Right forelimb (tissue), 1 donor: ENCODE measurements at regions not wholly inside any gene's neighbourhood (a gene's known extent, or its start where the extent isn't known, plus 50 kb on each side); places are given as distances from the start of the nearest gene placed in this dataset.

ENCODE experiments used
- DNase-seq: peaks from one replicate; pipeline ENCODE4 v3.0.0-alpha.2; 2018

DNA sequence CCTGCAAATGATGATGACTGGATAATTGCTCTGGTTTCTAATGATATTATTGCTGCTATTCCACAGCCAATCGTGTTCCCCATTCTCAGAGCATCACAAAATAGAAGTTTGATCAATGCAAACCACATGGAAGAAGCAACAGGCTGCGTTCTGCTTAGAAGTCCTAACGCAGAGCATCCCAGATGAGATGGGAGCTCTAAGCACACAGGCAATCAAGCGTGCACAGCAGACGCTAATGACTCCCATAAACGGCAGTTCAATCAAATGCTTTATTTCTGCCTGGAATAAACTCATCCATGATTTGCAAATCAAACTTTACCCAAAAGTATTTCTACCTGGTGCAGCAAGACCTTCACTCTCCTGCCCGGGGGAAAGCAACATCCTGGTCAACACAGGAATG lies 304.2 kb downstream of the FBXO15 start:
- no peak for DNase-seq

DNA sequence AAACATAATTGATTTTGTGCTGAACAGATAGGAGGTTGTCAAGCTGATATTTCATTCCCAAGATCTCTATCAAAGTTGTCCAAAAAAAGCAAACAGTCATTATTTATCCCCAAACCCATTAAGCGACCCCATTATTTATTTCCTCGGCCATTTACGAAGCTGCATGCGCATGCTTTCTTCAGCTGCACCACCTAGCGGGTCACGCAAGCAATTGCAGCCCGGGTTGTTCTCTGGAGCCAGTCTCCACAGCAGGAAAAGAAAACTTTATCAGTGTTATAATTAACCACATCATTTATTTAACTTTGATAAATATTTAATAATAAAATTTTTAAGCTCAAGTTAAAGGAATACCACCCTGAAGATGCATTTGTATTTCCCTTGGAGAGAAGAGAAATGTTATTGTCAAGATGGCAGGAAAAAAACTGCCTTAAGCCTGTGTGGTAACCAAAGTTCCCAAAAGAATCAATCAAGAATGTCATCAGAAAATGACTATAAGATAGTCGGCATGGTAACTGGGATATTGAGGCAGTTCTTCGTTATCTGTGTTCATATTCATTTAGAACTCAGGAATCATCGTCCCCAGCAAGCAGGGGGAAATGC lies 304.7 kb downstream of the FBXO15 start:
- no peak for DNase-seq

DNA sequence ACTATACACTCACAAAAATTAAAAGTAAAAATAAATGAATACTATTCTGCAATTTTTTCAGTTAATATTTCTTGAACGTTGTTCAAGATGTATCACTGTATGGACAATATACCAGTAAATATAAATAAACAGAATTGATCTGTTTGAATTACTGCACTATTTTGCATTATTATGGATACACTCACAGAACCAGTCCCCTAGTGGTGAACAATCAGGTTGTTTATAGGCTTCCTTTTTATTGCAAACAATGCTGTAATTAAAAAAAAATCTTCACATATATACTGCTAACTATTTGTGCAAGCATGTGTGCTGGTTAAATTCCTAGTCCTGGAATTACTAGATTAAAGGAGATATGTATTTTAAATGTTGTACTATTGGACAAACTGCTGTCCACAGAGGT lies 306.0 kb downstream of the FBXO15 start:
- DNase-seq: no peak

- no peak for DNase-seq
These were observed 307.2 kb downstream of the FBXO15 start for GRCh38 chr18:73840319-73840945.

- DNase-seq: no peak
These were observed 308.2 kb downstream of the FBXO15 start for GRCh38 chr18:73839441-73839840.

DNA sequence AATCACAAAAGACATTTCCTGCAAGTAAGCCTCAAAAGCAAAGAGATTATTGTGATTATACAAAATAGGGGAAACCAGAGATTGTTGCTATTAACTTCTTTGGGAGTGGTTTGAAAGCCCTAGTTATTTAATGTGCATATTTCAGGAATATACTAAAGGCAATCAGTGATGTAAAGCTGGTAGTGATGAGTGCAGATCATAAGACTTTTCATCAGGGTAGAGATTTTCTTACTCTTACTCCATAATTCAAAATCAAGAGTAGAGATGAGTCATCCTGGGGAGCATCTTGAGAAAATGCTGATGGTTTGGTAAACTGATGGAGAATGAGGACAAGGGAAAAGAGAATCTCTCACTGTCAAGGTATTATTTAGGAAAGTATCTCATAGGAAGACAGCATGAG lies 309.5 kb downstream of the FBXO15 start:
- DNase-seq: no peak

- no peak for DNase-seq
These were observed 311.8 kb downstream of the FBXO15 start for GRCh38 chr18:73835656-73836364.

DNA sequence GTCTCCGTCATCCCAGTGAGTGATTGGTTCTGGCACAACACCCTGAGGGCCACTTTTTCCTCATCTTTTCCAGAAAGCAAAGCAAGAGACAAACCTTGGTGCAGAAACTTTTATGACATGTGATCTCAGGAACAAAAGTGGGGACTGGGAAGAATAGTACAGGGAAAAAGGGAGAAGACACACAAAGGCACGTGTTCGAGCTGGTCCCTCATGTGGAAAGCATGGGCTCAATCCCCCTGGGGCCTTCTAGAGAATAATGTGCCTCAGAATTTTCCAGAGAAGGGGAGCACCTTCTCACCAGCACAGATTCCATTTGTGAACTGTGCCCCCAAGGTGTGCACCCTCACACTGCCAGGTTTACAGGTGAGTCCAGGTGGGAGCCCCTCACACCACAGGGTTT lies 312.6 kb downstream of the FBXO15 start:
- DNase-seq: no peak

GRCh38 chr18:73831688-73832087 lies 315.9 kb downstream of the FBXO15 start:
- no peak for DNase-seq

GRCh38 chr18:73829146-73829545 lies 318.5 kb downstream of the FBXO15 start:
- no peak for DNase-seq

DNA sequence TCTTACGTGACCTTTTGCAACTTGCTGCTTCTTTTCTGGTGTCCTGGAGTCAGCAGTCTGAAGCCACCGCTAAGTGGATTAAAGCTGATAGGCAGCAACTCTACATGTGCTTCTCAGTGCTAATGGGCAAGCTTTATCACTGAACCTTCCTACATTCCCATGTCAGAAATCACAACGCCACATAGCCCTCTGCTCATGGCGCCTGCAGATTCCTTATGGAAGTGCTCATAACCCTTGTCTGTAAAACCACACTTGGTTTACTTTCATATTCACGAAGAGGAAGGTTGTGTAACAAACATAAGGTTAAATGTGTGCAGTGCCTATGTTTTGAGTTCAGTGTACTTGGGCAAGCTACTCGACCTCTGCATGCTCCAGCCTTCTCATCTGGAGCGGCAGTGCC lies 319.8 kb downstream of the FBXO15 start:
- DNase-seq: no peak

DNA sequence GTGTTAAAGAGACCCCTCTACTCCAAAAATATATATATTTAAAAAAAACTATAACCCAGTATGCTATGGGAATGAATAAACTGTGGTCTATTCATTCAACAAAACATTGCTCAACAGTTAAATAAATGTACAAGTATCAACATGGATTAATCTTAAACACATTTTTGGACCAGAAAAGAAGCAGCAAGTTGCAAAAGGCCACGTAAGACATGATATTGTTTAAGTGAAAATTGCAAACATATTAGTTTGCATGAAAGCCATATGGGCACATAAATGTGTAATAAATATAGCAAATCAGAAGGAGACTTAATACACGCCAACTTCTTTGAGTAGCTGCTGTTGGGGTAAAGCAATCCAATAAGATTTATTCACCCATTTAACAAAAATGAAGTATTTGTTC lies 321.5 kb downstream of the FBXO15 start:
- no peak for DNase-seq

DNA sequence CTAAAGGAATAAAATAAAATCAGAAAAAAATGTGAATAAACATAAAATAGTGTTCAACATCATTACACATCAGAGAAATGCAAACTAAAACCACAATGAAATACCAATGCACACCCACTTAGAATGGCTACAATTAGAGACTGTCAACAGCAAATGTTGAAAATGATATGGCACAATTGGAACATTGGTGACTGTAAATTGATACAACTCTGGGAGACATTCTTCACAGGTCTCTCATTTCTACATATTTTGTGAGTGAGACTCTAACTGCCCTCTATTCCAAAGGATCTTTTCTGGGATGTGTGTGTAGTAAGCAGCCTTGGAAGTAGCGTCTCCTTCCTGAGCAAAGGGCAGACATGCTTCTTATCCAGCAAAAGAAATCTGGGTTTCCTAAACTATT lies 323.0 kb downstream of the FBXO15 start:
- DNase-seq: no peak

DNA sequence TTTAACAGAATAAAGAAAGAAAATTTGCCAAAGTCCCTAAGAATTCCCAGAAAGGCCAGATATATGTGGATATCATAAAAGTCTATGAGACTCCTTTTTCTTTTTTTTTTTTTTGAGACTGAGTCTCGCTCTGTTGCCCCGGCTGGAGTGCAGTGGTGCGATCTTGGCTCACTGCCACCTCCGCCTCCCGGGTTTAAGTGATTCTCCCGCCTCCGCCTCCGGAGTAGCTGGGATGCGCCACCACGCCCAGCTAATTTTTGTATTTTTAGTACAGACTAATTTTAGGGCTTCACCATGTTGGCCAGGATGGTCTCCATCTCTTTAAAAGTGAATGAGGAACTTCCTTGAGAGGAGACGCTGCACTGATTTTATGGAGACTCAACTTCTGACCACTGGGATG lies 335.2 kb downstream of the FBXO15 start:
- DNase-seq: no peak

GRCh38 chr18:73807551-73808192 lies 340.0 kb downstream of the FBXO15 start:
- no peak for DNase-seq

GRCh38 chr18:73805991-73806390 lies 341.6 kb downstream of the FBXO15 start:
- DNase-seq: no peak

DNA sequence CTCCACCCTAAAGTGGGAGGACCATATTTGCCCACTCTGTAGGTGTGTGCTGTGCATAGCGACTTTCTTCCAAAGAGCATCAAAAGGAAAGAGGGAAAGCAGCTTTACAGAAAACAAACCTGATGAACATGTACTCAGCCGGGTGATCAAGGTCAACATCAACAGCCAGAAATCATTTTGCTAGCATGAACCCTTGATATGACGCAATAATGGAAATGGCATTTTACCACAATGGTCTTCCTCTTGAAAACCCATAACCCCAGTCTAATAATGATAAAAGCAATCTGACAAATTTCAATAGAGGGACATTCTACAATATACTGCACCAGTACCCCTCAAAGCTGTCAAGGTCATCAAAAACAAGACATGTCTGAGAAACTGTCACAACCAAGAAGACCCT lies 350.2 kb downstream of the FBXO15 start:
- no peak for DNase-seq

- no peak for DNase-seq
These were observed 354.2 kb downstream of the FBXO15 start for GRCh38 chr18:73793386-73793785.

- no peak for DNase-seq
These were observed 356.6 kb downstream of the FBXO15 start for GRCh38 chr18:73791081-73791480.

DNA sequence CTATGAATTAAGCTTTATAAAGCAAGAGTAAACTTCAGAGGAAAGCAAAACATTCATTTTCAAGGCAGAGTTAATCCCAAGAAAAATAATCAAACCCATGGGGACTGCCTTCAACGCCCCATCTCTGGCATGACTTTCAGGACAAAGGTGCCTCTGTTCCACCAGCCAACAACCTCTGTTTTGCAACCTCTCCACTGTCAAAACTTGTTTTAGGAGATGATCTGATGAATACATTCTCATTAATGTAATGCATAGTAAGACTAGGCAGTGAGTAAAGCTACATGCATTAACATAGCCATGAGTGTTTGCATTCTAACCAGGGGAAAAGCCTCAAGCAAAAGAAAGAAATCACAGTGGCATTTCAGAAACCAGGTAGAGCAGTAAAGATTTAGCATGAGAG lies 357.0 kb downstream of the FBXO15 start:
- no peak for DNase-seq

DNA sequence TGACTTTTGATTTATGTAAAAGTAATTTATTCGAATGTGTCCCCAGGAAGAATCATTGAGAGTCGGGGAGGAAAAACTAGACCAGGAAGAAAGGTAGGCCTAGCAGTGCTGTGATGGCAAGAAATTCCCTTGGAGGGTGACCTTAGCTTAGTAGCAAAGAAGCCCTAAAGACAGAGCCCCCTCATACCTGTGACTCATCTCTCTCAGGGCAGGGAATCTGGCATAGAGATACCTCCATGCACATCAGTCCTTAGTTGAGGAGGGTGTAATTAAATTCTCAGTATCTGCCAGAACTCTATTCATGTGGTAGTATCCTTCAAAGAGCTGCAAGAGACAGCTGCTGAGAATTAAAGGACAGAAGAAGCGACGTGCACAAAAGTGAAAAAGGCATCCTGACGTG lies 360.3 kb downstream of the FBXO15 start:
- DNase-seq: no peak

- DNase-seq: no peak
These were observed 362.3 kb downstream of the FBXO15 start for GRCh38 chr18:73785300-73785699.

DNA sequence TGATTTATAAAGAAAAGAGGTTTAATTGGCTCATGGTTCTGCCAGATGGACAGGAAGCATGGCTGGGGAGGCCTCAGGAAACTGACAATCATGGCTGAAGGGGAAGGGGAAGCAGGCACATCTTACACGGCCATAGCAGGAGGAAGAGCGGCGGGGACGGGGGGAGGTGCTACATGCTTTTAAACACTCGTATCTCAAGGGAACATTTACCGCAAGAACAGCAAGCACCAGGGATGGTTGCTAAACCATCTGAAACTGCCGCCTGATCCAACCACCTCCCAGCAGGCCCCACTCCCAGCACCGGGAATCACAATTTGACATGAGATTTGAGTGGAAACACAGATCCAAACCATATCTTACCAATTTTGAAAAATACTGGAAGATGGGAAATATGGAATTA lies 362.8 kb downstream of the FBXO15 start:
- DNase-seq: no peak

GRCh38 chr18:73782405-73782804 lies 365.2 kb downstream of the FBXO15 start:
- no peak for DNase-seq
